ENCODE measurements at regions not wholly inside any gene's neighbourhood (a gene's known extent, or its start where the extent isn't known, plus 50 kb on each side); places are given as distances from the start of the nearest gene placed in this dataset.
"Not testable (repeated sequence)": the region's sequence is repeated elsewhere in the genome, so short reads cannot be mapped to it uniquely, and the experiment has no call there.

DNA sequence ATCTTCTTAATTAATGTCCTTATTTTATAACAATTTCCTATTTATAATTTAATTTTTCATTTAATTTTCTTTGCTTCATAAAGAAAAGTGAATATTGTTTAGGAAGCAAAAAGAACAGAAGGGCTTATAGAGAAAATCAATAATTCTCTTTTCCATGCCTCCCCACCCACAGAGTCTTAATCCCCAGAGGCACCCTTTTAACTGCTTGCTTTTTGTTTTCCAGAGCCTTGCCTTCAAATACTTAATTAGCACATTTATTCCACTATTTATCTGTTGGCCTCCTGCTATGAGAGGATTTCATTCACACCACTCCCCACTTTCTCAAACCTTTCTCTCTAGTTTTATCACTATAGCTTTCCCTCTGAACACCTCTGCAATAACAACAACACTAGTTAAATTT is 373.6 kb downstream of the MBD2 start:
- intact Hi-C loops (cut with DNase I) = no loop called here
- no peak for DNase-seq (ENCODE audit: low spot score)

GRCh38 chr18:53843763-53844162 is 380.7 kb downstream of the MBD2 start:
- DNase-seq (ENCODE audit: low spot score) = no peak
- intact Hi-C loops (cut with DNase I) = no loop called here

DNA sequence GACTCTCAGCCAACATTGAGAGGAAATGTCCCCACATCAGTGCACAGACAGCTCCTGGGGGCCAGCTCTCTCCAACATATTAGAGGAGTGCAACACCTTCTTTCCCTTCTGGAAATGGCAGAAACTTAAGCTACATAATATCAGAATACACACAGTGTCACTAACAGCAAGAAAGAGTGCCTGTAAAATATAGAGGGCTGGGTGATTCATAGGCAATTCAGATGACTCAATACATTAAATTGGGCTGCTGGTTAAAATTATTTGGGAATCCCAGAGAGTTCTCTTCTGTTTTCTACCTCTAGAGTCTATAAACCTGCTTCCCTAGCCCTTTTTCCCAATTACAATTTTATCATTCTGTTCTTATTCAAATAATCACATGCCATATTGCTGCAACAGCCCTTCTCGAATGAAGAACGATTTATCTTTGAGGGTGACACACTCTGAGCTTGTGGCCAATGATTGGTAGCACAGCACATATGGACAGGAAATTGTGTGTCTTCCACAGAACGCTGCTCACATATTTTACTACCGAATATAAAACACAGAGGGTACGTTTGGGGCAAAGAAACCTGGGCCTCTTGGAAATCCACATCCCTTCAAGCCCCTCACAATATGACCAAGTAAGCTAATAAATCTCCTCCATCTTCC is 381.2 kb downstream of the MBD2 start:
- DNase-seq (ENCODE audit: low spot score) = no peak
- intact Hi-C loops (cut with DNase I) = no loop called here

DNA sequence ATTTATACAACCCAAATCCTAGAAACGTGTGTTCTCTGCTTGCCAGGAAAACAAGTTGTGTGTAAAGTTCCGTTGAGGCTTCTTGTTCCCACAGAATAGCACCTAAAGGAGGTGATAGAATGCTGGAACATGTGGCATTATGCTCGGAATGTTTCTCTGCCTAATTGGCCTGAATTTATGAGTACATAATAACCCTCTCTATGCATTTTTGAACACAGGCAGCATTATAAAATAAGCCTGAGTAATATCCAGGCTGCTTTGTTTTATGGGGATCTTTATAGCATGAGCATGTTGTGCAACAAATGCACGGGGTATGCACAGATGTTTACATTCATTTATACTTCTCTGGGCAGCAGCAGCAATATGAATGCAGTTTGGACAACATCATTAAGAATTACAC is 385.7 kb downstream of the MBD2 start:
- no peak for DNase-seq (ENCODE audit: low spot score)
- intact Hi-C loops (cut with DNase I) = no loop called here

- intact Hi-C loops (cut with DNase I); DNase-seq (ENCODE audit: low spot score): not testable (repeated sequence)
Measured at GRCh38 chr18:53821141-53821540, 403.3 kb downstream of the MBD2 start.

- intact Hi-C loops (cut with DNase I) = no loop called here
- no peak for DNase-seq (ENCODE audit: low spot score)
Measured at GRCh38 chr18:53819671-53820070, 404.8 kb downstream of the MBD2 start.

GRCh38 chr18:53819174-53819573 is 405.3 kb downstream of the MBD2 start:
- intact Hi-C loops (cut with DNase I) = no loop called here
- DNase-seq (ENCODE audit: low spot score) = no peak

- no peak for DNase-seq (ENCODE audit: low spot score)
- intact Hi-C loops (cut with DNase I) = no loop called here
Measured at GRCh38 chr18:53817976-53818950, 406.2 kb downstream of the MBD2 start.

GRCh38 chr18:53800171-53800570 is 424.3 kb downstream of the MBD2 start:
- intact Hi-C loops (cut with DNase I) = no loop called here
- no peak for DNase-seq (ENCODE audit: low spot score)

DNA sequence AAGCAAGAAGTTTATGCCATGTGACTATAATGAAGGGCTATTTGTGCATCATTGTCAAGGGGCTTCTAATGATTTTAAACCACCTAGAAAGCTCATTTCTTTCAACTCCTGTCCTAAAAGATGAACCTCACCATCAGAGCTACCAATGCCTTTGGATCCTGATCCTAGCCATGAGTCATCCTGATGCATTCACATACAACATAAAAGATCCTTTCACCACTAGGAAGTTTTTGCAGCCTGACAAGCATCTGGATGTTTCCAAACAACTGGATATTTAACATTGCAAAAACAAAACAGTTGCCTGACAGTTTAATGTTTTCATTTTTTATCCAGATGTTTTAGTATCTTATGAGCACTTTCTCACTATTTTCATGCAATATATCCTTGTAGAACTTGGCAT is 425.3 kb downstream of the MBD2 start:
- intact Hi-C loops (cut with DNase I) = no loop called here
- DNase-seq (ENCODE audit: low spot score) = no peak

GRCh38 chr18:53798516-53798915 is 426.0 kb downstream of the MBD2 start:
- intact Hi-C loops (cut with DNase I) = no loop called here
- DNase-seq (ENCODE audit: low spot score) = no peak

- no peak for DNase-seq (ENCODE audit: low spot score)
- intact Hi-C loops (cut with DNase I) = no loop called here
Measured at GRCh38 chr18:53797998-53798495, 426.4 kb downstream of the MBD2 start.

DNA sequence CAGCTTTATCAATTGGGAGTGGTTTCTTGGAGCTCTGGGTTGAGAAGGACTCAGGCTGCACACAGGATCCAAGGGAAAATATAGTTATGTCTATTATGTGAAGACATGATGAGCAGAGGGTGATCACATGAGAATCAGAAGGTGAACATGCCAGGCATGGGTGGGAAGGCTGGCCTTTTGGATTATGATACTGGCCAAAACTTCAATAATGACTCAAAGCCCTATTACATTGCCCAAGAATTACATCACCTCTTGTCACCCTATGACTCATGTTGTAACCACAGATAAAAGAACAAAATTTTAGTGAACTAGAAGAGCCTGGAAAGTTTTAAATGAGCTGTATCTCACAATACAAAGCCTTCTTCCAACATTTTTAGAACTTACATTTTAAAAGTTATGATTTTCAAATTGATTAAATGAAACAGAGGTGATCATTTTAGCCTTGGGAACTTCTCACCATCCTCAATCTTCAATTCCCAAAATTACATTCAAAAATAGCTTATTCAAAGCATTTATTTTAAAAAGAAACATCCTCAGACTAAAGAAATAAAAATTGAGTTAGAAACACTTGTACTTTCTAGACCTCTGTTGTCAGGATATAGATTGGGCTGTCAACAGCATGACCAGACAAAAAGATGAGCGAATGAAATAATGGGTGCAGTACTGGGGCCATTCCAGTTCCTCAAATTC is 428.3 kb downstream of the MBD2 start:
- no peak for DNase-seq (ENCODE audit: low spot score)
- intact Hi-C loops (cut with DNase I) = no loop called here

DNA sequence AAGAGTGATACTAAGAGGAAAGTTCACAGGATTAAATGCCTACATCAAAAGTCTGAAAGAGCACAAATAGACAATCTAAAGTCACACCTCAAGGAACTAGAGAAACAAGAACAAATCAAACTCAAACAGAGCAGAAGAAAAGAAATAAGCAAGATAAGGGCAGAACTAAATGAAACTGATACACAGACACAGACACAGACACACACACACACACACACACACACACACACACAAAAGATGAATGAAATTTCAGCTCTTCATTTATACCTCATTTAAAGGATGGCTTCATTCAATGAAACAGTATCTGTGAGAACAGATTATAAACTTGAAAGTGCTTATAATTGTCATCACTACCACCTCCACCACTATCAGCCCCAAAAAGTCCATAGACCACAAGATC is 428.9 kb downstream of the MBD2 start:
- intact Hi-C loops (cut with DNase I) = no loop called here
- no peak for DNase-seq (ENCODE audit: low spot score)

GRCh38 chr18:53795061-53795460 is 429.4 kb downstream of the MBD2 start:
- DNase-seq (ENCODE audit: low spot score) = no peak
- intact Hi-C loops (cut with DNase I) = no loop called here

DNA sequence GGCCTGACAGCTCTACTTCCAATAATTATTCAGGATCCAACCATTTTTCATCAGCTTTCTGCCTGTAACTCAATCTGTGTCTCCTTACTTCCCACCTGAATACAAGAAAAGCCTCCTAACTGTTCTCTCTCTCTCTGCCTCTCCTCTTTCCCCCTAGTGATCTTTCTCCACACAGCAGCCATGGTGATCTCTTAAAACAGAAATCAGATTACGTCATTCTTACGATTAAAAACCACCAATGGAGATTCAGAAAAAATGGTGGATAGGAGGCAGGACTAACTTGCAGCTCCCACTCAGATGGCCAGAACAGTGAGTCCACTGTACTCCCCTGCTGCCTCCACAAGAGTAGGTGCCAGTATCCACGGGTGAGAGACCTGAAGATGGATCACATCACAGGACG is 431.7 kb downstream of the MBD2 start:
- intact Hi-C loops (cut with DNase I) = no loop called here
- DNase-seq (ENCODE audit: low spot score) = no peak

DNA sequence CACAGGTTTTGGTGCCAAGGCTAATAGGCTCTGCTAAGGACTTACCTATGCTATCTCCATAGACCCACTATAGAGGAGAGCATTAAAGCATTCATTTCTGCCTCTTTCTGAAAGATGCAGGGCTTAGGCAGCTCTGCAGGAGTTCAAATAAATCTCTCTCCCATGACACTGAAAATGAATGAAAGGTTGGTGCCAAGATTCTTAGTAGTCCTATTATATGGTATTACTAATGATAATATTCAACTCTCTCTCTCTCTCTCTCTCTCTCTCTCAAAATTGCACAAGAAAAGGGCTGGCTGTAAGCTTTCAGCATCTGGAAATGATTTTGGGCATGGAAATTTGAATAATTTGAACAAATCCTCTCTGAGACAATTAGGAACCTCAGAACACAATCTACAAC is 433.7 kb downstream of the MBD2 start:
- no peak for DNase-seq (ENCODE audit: low spot score)

GRCh38 chr18:53789376-53790247 is 434.9 kb downstream of the MBD2 start:
- intact Hi-C loops (cut with DNase I) = no loop called here
- DNase-seq (ENCODE audit: low spot score) = no peak

More for the DNA sequence above, 433.7 kb downstream of the MBD2 start:
- intact Hi-C loops (cut with DNase I) = no loop called here

DNA sequence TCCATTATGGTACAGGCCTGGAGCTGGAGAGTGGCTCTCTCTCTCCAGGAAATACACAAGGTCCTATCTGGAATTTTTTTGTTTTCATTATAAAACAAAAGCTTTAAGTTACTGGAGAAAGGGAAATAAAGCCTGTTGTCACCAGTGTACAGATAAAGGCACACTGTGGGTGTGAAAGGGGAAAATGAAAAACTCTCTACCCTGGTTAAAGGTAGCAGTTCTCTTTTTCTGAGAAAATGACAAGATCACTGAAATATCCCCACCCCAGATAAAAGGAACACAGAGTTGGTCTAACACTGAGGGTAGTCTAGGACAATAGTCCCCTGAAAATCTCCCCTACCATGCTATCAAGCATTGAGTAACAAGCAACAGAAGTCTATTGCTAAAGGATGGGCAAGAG is 438.7 kb downstream of the MBD2 start:
- intact Hi-C loops (cut with DNase I) = no loop called here
- DNase-seq (ENCODE audit: low spot score) = no peak

Measured in posterior vena cava (tissue), 2 donors.